Myocyte (in vitro differentiated cells): ENCODE measurements at regions not wholly inside any gene's neighbourhood (a gene's known extent, or its start where the extent isn't known, plus 50 kb on each side); places are given as distances from the start of the nearest gene placed in this dataset.
A peak's percentile ranks its signal among the peaks of the same experiment; 100 is the strongest.
"Not testable (repeated sequence)": the region's sequence is repeated elsewhere in the genome, so short reads cannot be mapped to it uniquely, and the experiment has no call there.

Experiments used
- DNase-seq: peaks from one replicate; pipeline ENCODE4 v3.0.0-alpha.2; 2012; ENCODE audit warnings: low read depth

DNA sequence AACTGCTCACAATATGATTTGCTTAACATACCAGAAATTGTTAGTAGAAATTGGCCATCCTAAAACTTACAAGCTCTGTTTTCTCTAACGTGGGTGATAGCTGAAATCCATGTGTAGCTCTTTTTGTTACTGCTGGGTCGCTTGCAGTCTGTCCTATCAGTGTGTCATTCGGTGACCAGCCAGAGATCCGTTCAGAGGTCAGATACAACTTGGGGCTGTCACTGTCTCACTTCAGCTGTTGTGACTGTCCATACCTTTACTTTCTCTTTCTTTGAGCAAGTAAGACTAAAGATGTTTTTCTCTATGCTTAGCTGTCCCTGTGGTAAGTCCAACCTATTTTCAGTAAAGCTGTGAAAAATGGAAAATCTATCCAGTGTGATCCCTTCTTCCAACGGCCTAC lies 282.9 kb upstream of the KCNH7 start:
- DNase-seq = peak; percentile 3

DNA sequence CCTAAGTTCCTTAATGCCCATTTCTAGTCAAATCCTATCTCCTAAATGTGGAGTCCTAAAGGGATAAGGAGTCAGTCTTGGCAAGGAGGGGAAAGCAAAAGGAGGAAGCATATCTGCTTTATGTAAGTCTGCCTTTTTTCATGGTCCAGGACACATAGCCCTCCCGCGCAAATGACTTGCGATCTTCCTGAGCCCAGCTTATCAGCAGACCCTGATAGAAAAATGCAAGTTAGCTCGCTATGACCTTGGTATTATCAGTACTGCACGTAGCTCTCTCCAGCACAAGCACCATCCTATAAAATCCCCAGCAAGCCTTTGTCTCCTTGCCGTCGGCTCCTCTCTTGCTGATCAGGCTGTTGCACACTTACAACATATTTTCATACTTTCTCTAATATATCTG lies 281.4 kb upstream of the KCNH7 start:
- DNase-seq = no peak

DNA sequence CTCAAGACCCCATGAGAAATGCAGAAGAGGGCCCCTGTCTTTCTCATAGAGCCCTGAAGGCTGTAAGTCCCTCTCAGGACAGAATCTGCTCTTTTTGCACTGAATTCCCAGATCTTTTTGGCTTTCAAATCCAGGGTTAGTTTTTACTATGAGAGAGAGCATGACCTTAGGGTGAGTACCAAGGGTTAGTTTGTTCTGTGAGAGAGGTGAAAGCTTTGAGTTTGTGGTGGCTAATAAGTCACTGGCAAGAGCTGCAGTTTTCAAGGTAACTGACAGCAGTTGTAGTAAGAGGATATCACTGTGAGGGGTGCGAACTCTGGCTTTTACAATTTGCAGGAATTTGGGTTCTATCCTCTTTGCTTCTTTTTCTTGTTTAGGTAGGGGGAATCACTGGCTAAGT lies 248.4 kb upstream of the KCNH7 start:
- DNase-seq = no peak

DNA sequence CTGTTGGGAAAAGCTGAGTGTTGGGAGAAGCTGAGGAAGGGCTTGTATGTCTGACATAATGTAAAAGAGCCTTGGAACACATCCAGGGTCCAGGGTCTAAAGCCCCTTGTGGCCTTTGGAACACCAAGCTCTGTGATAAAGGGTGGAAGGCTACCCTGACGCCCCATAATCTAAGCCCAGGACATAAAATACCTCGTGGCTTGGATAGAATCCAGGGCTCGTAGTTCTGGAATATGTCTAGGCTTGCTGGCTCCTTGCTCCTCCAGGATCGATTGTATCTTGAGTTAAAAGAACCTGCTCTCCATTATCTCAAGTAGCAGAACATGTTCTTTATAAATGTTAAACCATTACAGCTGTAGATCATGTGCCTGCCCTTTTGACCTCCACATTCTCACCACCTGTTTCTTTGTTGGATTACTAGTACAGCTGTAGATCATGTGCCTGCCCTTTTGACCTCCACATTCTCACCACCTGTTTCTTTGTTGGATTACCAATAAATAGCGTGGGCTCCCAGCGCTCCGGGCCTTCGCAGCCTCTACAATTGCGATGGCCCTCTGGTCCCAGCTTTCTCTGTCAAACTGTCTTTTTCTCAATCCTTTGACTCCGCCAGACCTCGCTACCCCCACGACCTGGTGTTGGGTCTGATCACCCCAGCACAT lies 246.9 kb upstream of the KCNH7 start:
- peak; percentile 9 for DNase-seq

DNA sequence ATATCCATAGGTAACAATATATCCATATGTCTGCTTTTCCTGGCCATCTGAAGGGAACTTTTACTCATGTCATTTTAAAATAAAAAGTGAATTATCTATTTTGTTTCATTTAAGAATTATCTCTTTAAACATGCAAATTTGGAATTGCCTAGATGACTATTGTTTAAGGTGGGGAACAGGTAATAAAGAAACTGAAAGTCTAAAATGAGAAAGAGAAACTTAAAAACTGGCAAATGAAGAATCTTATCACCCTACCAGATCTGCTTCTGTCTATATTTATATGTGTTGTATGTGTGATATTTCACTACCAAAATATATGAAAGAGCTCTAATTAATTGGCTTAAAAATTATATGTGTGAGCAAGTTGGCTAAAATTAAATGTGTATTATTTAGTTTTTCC lies 243.2 kb upstream of the KCNH7 start:
- no peak for DNase-seq

DNA sequence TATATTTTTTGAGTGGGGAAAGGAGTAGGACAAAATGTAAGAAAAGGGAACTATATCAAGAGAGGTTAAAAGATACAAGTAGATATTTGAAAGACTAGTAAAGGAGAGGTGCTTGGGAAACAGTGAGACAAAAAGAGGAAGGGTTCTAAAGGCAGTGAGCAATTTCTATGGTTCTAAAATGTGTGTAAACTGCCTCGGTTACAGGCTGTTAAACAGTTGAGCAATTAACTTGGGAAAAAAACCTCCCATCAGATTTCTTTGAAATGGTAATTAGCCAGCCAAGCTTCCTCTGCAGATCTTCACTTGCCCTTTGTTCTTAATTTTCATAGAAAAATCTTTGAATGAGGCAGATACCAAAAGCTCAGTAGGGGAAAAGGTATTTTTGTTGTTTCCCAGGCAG lies 238.7 kb upstream of the KCNH7 start:
- no peak for DNase-seq

DNA sequence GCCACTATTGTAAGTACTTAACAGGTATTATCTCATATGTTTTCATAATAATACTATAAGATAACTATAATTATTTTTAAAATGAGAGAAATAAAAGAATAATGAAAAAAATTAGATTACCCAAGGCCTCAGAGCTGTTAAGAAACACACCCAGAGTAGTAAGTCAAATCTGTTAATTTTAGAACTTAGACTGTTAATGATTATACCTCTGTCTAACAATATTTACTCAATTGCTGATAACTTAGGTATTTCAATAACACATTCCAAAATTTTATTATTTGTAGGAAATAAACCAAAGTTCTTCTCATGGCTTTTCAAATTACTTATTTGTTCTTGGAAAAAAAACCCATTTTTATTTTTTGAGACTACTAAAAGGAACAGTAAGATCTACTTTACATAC lies 227.5 kb upstream of the KCNH7 start:
- no peak for DNase-seq

DNA sequence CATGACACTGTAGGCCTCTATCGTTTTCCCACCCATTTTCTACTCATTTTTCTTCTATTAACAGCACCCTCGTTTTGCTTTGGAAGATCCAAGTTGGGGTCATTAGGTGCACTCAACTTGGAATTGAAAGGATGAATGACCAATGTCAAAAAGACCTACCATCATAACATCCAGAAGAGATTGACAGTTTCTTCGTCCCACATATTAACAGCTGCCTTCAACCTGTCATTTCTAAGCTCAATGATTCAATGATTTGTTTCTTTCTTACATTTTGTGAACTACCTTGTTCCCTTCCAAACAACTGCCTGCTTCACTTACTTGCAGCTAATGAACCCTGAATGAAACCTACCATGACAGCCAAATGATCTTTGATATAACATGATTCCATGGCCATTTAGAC lies 224.0 kb upstream of the KCNH7 start:
- no peak for DNase-seq

DNA sequence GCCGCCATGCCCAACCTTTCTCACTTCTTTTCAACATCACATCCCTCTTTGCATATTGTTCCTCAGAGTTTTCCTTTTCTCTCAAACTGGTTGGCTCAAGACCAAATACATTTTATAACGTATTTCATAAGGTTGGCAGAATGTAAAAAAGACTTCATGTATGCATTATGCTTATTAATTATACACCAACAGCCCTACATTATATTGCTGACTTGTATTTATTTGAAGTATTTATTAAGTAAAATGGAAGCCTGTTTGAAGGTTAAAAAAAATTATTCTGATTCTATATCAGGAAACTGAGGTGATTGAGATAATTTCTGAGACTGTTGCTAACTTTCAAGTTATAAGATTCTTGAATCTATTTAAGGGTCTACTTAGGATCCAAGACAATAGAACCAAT lies 208.0 kb upstream of the KCNH7 start:
- DNase-seq = no peak

DNA sequence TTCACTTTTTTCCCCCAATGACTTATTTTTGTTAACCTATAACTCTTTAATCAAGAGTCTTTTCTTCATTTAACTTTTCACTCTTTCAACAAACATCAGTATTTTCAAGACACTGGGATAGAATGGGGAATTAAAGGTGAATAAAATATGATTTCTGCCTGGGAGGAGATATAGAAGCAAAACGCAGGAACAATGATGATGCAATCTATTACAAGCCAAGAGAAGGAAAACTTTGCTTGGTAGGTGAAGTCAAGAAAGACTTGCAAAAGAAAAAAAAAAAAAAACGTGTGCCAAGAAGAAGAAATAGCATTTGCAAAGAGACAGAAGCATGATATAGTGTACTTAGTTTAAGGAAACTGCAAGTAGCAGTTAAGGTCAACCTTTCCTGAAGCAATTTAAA lies 207.3 kb upstream of the KCNH7 start:
- no peak for DNase-seq

DNA sequence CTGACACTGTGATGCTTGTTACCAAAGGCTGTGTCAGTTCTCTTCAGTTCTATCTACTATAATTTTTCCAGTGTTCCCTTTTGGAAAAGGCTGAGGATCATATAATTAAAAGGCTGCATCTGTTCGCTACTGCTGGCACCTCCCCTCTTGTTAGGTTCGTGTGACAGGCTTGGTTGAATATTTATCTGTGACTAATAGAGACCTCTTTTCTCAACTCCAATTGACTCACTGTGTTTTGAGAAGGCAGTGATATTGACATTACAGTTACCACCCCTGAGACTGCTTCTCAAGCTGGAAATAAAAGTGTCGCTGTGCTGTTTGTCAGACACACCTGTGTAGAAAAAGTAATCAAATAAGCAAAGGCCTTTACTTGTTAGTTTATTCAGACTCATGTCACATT lies 205.5 kb upstream of the KCNH7 start:
- peak; percentile 5 for DNase-seq

DNA sequence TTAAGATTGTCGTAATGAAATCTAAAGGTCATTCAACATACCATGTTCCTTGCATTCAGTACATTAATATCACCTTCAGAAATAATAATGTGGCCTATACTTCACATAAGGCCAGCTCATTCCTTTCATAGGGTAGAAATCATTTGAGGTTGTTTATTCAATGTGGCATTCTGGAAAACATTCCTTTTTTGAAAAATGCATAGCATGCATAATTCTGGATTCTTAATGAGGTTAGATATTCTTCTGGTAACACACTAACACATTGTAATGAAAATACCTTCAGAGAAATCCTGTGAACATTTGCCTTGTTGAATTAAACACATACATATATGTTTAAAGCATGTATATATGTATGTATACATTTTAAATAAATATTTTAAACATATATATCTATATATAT lies 204.6 kb upstream of the KCNH7 start:
- DNase-seq = no peak

DNA sequence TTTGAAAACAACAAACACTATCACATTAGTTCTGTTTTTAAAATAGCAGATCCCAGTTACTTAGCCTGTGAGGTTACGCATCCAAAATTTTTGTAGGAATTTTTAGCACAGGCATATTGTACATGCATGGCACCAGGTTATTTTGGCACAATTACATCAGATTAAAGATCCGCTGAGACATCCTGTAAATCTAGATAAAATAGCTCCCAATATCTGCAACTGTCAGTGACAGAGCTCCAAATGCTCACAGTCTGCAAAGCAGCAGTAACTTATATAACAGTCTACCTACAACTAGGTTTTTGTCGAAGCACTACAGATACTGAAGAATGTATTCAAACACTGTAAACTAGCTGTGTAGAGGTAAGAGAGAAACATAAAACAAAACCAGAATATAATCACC lies 200.7 kb upstream of the KCNH7 start:
- DNase-seq = no peak

DNA sequence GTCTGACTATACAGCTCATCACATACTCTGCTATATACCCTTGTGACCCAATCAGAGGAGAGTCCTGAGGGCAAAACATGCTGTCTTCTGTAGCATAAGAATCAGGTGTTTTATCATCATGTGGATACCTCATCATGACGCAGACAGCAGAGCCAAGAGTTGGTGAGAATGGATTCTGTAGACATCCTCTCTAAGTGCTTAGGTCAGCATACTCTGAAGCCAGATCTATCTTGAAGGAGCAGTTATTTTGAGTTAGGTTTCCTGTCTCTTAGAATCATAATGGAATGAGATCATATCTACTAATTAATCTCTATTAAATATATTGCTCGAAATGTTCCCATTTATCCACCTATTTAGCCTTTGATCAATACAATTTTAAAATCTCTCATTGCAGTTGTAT lies 190.2 kb upstream of the KCNH7 start:
- DNase-seq = no peak

DNA sequence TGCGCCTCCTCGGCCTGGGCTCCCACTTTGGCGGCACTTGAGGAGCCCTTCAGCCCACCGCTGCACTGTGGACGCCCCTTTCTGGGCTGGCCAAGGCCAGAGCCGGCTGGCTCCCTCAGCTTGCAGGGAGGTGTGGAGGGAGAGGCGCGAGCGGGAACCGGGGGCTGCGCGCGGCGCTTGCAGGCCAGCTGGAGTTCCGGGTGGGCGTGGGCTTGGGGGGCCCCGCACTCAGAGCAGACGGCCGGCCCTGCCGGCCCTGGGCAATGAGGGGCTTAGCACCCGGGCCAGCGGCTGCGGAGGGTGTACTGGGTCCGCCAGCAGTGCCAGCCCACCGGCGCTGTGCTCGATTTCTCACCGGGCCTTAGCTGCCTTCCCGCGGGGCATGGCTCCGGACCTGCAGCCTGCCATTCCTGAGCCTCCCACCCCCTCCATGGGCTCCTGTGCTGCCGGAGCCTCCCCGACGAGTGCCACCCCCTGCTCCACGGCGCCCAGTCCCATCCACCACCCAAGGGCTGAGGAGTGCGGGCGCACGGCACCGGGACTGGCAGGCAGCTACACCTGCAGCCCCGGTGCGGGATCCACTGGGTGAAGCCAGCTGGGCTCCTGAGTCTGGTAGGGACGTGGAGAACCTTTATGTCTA lies 187.7 kb upstream of the KCNH7 start:
- not testable (repeated sequence) for DNase-seq

DNA sequence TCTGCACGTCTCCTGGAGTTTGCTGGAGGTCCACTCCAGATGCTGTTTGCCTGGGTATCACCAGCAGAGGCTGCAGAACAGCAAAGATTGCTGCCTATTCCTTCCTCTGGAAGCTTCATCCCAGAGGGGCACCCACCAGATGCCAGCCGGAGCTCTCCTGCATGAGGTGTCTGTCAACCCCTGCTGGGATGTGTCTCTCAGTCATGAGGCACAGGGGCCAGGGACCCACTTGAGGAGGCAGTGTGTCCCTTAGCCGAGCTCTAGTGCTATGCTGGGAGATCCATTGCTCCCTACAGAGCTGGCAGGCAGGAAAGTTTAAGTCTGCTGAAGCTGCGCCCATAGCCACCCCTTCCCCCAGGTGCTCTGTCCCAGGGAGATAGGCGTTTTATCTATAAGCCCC lies 178.3 kb upstream of the KCNH7 start:
- not testable (repeated sequence) for DNase-seq

DNA sequence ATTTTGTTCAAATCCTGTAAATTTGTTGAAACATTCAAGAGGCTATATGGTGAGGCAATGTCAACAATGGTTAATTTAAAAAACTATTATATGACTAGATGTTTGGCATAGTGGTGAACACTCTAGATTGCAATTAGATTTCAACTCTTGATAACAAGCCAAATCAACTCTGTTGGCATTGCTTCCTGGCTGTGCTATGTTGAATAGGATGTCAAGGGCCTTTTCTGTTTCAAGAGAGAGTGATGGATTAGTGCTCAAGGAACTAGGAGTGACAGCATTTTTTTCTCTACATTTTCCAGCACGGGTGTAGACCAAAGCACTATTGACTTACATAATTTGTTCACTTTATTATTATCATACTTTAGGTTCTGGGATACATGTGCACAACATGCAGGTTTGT lies 172.4 kb upstream of the KCNH7 start:
- DNase-seq = no peak

DNA sequence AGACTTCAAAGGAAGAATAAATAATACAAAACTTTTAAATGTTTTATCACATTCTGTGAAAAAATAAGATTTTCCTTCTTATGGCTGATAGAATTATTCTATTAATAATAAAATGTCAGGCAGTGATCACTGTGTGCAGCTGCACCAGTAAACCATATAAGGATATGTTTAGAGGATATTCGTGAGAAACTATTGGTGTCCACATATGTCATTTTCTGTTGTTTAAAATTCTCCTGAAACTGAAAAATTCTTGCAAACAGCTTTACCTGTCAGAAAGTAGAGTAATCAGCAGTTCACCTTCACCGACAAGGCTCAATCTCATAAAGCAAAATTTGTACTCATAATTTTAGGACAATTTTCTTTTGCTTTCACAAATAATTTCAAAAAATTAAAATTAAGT lies 170.1 kb upstream of the KCNH7 start:
- no peak for DNase-seq

DNA sequence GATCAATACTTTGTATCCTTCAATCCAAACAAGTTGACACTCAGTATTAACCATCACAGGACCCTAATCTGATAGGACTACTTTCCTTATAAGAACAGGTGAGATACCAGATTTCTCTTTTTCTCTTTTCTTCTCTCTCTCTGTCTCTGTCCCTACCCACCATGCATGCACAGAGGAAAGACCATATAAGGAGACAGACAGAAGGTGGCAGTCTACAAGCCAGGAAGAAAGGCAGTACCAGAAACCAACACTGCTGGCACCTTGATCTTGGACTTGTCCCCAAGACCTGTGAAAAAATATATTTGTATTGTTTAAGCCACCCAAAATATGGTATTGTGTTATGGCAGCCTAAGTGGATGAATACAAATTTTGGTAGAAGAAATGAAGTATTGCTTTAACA lies 156.2 kb upstream of the KCNH7 start:
- no peak for DNase-seq

DNA sequence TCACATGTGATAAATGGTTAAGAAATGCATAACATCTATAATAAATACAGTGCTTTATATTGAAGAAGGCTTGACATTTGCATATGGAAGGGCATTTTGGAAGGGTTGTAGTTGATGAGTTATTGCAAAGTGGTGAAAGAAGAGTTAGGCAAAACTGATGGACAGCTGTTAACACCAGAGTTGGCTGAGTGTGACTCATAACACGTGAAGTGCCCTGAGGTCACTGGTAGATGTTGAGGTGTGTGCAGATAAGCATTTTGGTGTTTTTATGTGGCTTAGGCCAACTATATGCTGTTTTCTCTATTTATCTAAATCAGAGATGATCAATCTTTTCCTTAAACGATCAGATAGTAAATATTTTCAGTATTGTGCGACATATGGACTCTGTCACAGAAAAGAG lies 154.3 kb upstream of the KCNH7 start:
- no peak for DNase-seq

DNA sequence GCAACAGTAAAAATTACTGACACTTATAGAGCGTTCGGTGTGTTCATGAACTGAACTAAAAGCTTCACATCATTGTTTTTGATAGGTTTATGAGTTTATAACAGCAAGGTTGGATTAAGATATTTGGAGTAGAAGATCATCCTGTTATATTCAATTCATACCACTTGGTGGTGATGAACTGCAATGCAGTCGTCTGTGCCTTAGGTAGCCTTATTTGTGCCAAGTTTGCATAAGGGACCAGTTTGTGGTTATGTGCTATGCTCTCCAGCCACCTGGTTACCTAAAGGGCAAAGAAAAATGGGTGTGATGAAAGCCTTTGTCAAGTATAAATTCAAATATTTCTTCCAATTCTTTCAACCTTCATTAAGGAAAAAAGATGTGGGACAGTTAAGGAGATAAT lies 150.9 kb upstream of the KCNH7 start:
- DNase-seq = no peak

DNA sequence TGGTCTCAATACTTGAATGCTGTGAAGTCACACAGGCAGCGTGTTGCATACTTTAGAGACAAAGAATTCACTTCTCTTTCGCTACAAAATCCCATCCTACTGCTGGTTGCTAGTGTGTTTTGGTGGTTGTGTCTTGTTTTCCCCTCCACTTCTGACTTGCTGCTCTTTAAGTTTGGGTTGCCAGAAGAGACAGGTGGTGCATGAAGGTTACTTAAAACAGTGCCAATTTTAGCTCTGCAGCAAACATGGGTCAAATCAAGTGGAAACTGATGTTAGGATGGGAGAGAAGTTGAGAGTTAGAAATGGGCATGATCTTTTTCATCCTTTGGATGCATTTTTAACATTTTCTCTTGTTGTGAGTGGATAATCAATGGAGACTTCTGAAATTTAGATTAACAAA lies 136.2 kb upstream of the KCNH7 start:
- no peak for DNase-seq

DNA sequence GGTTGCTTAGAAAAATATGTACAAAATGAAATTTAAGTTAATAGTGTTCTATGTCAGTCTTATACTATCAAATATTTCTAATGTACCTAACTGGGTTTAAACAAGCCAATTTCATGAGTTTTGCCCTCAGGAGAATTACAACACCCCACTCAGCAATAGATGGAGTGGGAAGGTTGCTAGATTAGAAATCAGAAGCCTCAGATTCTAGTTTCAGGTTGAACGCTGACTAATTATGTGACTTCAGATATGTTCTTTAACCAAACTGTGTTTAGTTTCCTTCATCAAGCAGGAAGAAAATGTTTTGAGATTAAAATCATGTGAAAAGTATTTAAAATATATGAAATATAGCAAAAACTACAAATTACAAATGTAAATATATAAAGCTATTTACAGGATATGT lies 133.8 kb upstream of the KCNH7 start:
- DNase-seq = no peak

DNA sequence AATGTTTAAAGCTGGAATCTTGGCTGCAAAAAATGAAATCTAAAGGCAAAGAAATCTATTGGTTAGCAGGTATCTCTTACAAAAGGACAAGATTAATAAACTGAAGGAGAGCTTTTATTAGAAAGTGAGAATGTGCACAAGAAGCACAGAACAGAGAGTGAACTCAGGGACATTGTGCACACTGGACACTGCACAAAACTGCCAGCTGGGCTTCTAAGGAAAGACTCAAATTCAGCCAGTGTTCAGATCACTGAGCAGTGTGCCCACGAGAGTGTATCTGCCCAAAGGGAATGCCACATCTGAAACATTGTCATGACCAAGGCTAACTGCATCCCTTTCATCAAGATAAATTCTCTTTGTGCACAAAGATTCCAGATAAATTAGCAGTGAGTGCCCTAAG lies 129.7 kb upstream of the KCNH7 start:
- no peak for DNase-seq
